K562 (cell line): ENCODE measurements at regions not wholly inside any gene's neighbourhood (a gene's known extent, or its start where the extent isn't known, plus 50 kb on each side); places are given as distances from the start of the nearest gene placed in this dataset.
"Not testable (repeated sequence)": the region's sequence is repeated elsewhere in the genome, so short reads cannot be mapped to it uniquely, and the experiment has no call there.

Source experiments
- ATAC-seq: fragments of 200-7000 bp; cut with Tn5 transposase; 3 replicates; pipeline ENCODE4 v1.9.1; 2020; ENCODE audit warnings: moderate library complexity
- BruUV-seq: library from RNA; stranded (reverse); fragments of 400-500 nt; replicated peaks from 2 replicates; lab custom pipeline; 2021; lab: Mats Ljungman, UMichigan
- CTCF ChIA-PET: fragments of 300-600 bp; formaldehyde crosslinking; extraction: SDS; loops from one replicate; lab custom pipeline; 2021; ENCODE audit warnings: low intra/inter-chr PET ratio; lab: Yijun Ruan, JAX
- POLR2A ChIA-PET: fragments of 300-600, 350-650 bp; sonication (Branson Sonifier 250); formaldehyde crosslinking; extraction: SDS; loops from one replicate; lab custom pipeline; 2021; ENCODE audit warnings: antibody characterized with exemption, inconsistent platforms; lab: Yijun Ruan, JAX
- DNase-seq, 4 experiments: peaks; one replicate each; pipeline versions ENCODE4 v3.0.0 to v3.0.0-alpha.2; 2011 to 2018; ENCODE audit warnings: low spot score in 3 of 4, mixed read lengths in 3 of 4; ENCODE audit errors: extremely low read depth in 1 of 4
- FAIRE-seq: peaks from 2 replicates; lab custom pipeline; 2011; peaks lifted over from hg19 to GRCh38; lab: Jason Lieb, UNC
- H2AFZ ChIP-seq: 2 replicates; pipeline ENCODE4 v1.6.0; 2011; ENCODE audit warnings: low read depth, low read length, control low read depth, inconsistent platforms
- H3K27ac ChIP-seq: fragments of 200-600 bp; 3 replicates; pipeline ENCODE4 v1.8.0; 2011; ENCODE audit warnings: low read depth, mild to moderate bottlenecking, control low read depth, inconsistent platforms, low read length, moderate library complexity, mixed read lengths; ENCODE audit errors: extremely low read depth
- H3K27me3 ChIP-seq, 2 experiments: fragments of 300-600 bp in 1 of 2; 2 replicates in 1 of 2; 3 replicates in 1 of 2; pipeline versions ENCODE4 v1.6.0 to v1.8.0; 2011; ENCODE audit warnings: inconsistent platforms in 2 of 2, low read length in 2 of 2, mild to moderate bottlenecking in 1 of 2, mixed read lengths in 1 of 2, moderate library complexity in 1 of 2; ENCODE audit not compliant: control insufficient read depth in 2 of 2, insufficient read depth in 2 of 2
- H3K36me3 ChIP-seq: fragments of 300-600 bp; 3 replicates; pipeline ENCODE4 v1.8.0; 2011; ENCODE audit warnings: mild to moderate bottlenecking, low read length, inconsistent platforms; ENCODE audit not compliant: control insufficient read depth, insufficient read depth
- H3K4me1 ChIP-seq, 2 experiments: fragments of 200-600 bp in 1 of 2; replicated peaks in 1 of 2; 2 replicates in 1 of 2; 3 replicates in 1 of 2; pipeline versions ENCODE4 v1.5.1 to v1.8.0; 2011; ENCODE audit warnings: inconsistent platforms in 2 of 2, low read length in 2 of 2, mild to moderate bottlenecking in 1 of 2, mixed read lengths in 1 of 2, moderate library complexity in 1 of 2; ENCODE audit not compliant: control insufficient read depth in 2 of 2, insufficient read depth in 2 of 2
- H3K4me2 ChIP-seq: 2 replicates; pipeline ENCODE4 v1.6.1; 2011; ENCODE audit warnings: low read length, control low read depth, inconsistent platforms, mixed read lengths; ENCODE audit not compliant: insufficient read depth
- H3K4me3 ChIP-seq: fragments of 200-600 bp; sonication (generic), shearing (Covaris generic); 2 replicates; pipeline ENCODE4 v1.5.1; 2016; ENCODE audit warnings: control low read depth, inconsistent platforms
- H3K79me2 ChIP-seq: fragments of 200-600 bp; 3 replicates; pipeline ENCODE4 v1.8.0; 2011; ENCODE audit warnings: low read length, inconsistent platforms; ENCODE audit not compliant: control insufficient read depth, insufficient read depth
- H3K9ac ChIP-seq, 2 experiments: 2 replicates each; pipeline versions ENCODE4 v1.6.0 to v1.6.1; 2011; ENCODE audit warnings: low read depth in 2 of 2, low read length in 2 of 2, control low read depth in 1 of 2, inconsistent platforms in 1 of 2, mild to moderate bottlenecking in 1 of 2, mixed read lengths in 1 of 2; ENCODE audit not compliant: insufficient read depth in 1 of 2
- H3K9me1 ChIP-seq: one replicate; pipeline ENCODE4 v1.6.0; 2011; ENCODE audit warnings: inconsistent platforms, mild to moderate bottlenecking, low read length, moderate library complexity; ENCODE audit not compliant: control insufficient read depth, insufficient read depth
- H3K9me3 ChIP-seq: replicated peaks from 2 replicates; pipeline ENCODE4 v1.5.1; 2011; ENCODE audit warnings: low read depth, low read length, inconsistent platforms; ENCODE audit not compliant: control insufficient read depth, insufficient read depth
- H4K20me1 ChIP-seq: replicated peaks from 2 replicates; pipeline ENCODE4 v1.6.1; 2011; ENCODE audit warnings: low read length, inconsistent platforms, mixed read lengths; ENCODE audit not compliant: control insufficient read depth, insufficient read depth
- FUS ChIP-seq: fragments of 200-400 bp; formaldehyde crosslinking; optimal IDR thresholded peaks from 2 replicates; pipeline ENCODE3; 2017; ENCODE audit warnings: low read depth, low read length
- HMGN3 ChIP-seq: IDR thresholded peaks from 2 replicates; pipeline ENCODE4 v1.6.1; 2011; ENCODE audit warnings: borderline replicate concordance, low read depth, mild to moderate bottlenecking, mixed read lengths, low read length; ENCODE audit not compliant: insufficient read length; ENCODE audit errors: extremely low read depth
- HNRNPK ChIP-seq: fragments of 200-400 bp; formaldehyde crosslinking; IDR thresholded peaks from one replicate; pipeline ENCODE4 v1.6.1; 2018; ENCODE audit warnings: mild to moderate bottlenecking, low read depth, low read length; ENCODE audit not compliant: poor library complexity, severe bottlenecking
- KDM2B ChIP-seq: fragments of 250-450 bp; sonication (Bioruptor Pico); IDR thresholded peaks from 2 replicates; pipeline ENCODE4 v1.8.0; 2021; ENCODE audit warnings: mild to moderate bottlenecking, moderate library complexity
- LEF1 ChIP-seq: fragments of 450-650 bp; IDR thresholded peaks from 2 replicates; pipeline ENCODE4 v1.6.1; 2016; ENCODE audit warnings: mild to moderate bottlenecking
- POLR2H ChIP-seq: IDR thresholded peaks from 2 replicates; pipeline ENCODE4 v1.6.1; 2016; ENCODE audit warnings: missing genetic modification characterization, low read depth, mild to moderate bottlenecking, control low read depth, missing compliant biosample characterization, moderate library complexity
- RBBP5 ChIP-seq: fragments of 200-600 bp; sonication (generic); IDR thresholded peaks from 2 replicates; pipeline ENCODE4 v1.6.1; 2012; ENCODE audit warnings: borderline replicate concordance, mild to moderate bottlenecking, low read length, control low read depth, inconsistent platforms; ENCODE audit not compliant: insufficient read depth, poor library complexity, severe bottlenecking
- ZNF133 ChIP-seq: fragments of 250-450 bp; sonication (Bioruptor Pico); IDR thresholded peaks from 2 replicates; pipeline ENCODE4 v1.4.0; 2020; ENCODE audit warnings: mild to moderate bottlenecking
- ZNF23 ChIP-seq: fragments of 250-450 bp; sonication (Bioruptor Pico); IDR thresholded peaks from 2 replicates; pipeline ENCODE4 v1.4.0; 2020; ENCODE audit warnings: mild to moderate bottlenecking
- ZNF398 ChIP-seq: fragments of 250-450 bp; sonication (Bioruptor Pico); IDR thresholded peaks from 2 replicates; pipeline ENCODE4 v1.8.0; 2021; ENCODE audit warnings: moderate library complexity, mild to moderate bottlenecking, inconsistent platforms
- ZNF584 ChIP-seq: fragments of 200-800 bp; sonication (Bioruptor generic); IDR thresholded peaks from 2 replicates; pipeline ENCODE4 v1.6.1; 2016; ENCODE audit warnings: low read depth, mild to moderate bottlenecking, missing genetic modification characterization, missing compliant biosample characterization
- ZNF707 ChIP-seq: fragments of 250-450 bp; sonication (Bioruptor Pico); conservative IDR thresholded peaks from 2 replicates; pipeline ENCODE4 v1.8.0; 2022; ENCODE audit warnings: inconsistent platforms, mild to moderate bottlenecking, moderate library complexity
- ZNF778 ChIP-seq: fragments of 450-650 bp; formaldehyde crosslinking; IDR thresholded peaks from 2 replicates; pipeline ENCODE4 v1.4.0; 2020; ENCODE audit warnings: mild to moderate bottlenecking, moderate library complexity
- WGBS: fragments of 100-300 bp; shearing (Covaris generic); methylation state at CpG from one replicate; pipeline ENCODE4 v1.1.6; 2016; ENCODE audit warnings: low coverage, mixed read lengths; ENCODE audit not compliant: insufficient coverage; ENCODE audit errors: missing lambda C conversion rate; 5-methylcytosine and 5-hydroxymethylcytosine counted together
- in situ Hi-C: fragments of 300-500 bp; cut with MboI; formaldehyde crosslinking; loops from 4 replicates; pipeline ENCODE4 v1.15.0; 2018; ENCODE audit warnings: inconsistent platforms, mixed read lengths
- intact Hi-C: fragments of 100-400 bp; cut with micrococcal nuclease; formaldehyde crosslinking; loops from 2 replicates; pipeline ENCODE4 v1.14.2; 2022

- DNase-seq, ATAC-seq, H3K9me1 ChIP-seq, H4K20me1 ChIP-seq, H3K36me3 ChIP-seq, H3K4me1 ChIP-seq, H3K4me3 ChIP-seq, BruUV-seq, H2AFZ ChIP-seq, POLR2A ChIA-PET, H3K4me2 ChIP-seq, H3K9me3 ChIP-seq, H3K27ac ChIP-seq, FAIRE-seq, intact Hi-C loops, CTCF ChIA-PET, H3K79me2 ChIP-seq, in situ Hi-C loops, H3K9ac ChIP-seq: not testable (repeated sequence)
- H3K27me3 ChIP-seq: peaks cover 0 to 15% of the 10 kb centered on the region in 2 experiments; a peak in 1 of 5 replicates
- 4% methylated on average over 2 of the region's 2 CpGs for WGBS
Observed at GRCh38 chr15:62256430-62256829, 91.3 kb upstream of the C2CD4B start.

- no TSS peak for BruUV-seq
- Histone ChIP-seq H3K9ac (no peak overlapping the region), H3K4me2 (no peak overlapping the region), H3K27me3 (peaks cover 0 to 9% of the 10 kb centered on the region in 2 experiments; a peak in 1 of 5 replicates), H3K79me2 (no peaks in the 10 kb centered on the region), H3K9me1 (no peaks in the 10 kb centered on the region), H3K36me3 (no peaks in the 10 kb centered on the region), H4K20me1 (no peaks in the 10 kb centered on the region), H3K4me3 (no peak overlapping the region), H3K4me1 (no peaks in the 10 kb centered on the region), H3K27ac (no peak overlapping the region), H2AFZ (no peak overlapping the region), H3K9me3 (no peaks in the 10 kb centered on the region)
- DNase-seq (no peak), ATAC-seq (no peak), FAIRE-seq (no peak)
- in situ Hi-C loops (no loop called here), intact Hi-C loops (no loop called here)
- 4% methylated on average over 4 of the region's 5 CpGs for WGBS
- ChIA-PET POLR2A (no interaction called here), CTCF (no interaction called here)
- TF ChIP-seq ZNF133 (CRISPR knock-in tag) (no peak), RBBP5 (no peak), ZNF778 (CRISPR knock-in tag) (no peak), FUS (no peak), KDM2B (no peak), ZNF398 (CRISPR knock-in tag) (no peak), ZNF707 (CRISPR knock-in tag) (no peak), HMGN3 (no peak), POLR2H (tag) (no peak), ZNF23 (no peak), ZNF584 (CRISPR knock-in tag) (no peak), LEF1 (no peak), HNRNPK (no peak)
Observed at GRCh38 chr15:62257996-62258521, 93.0 kb upstream of the C2CD4B start.
